DOHH2 (cell line): ENCODE measurements at regions not wholly inside any gene's neighbourhood (a gene's known extent, or its start where the extent isn't known, plus 50 kb on each side); places are given as distances from the start of the nearest gene placed in this dataset.

Source experiments
- EZH2phosphoT487 ChIP-seq: fragments of 200-600 bp; sonication (generic); IDR thresholded peaks from 2 replicates; pipeline ENCODE4 v1.6.1; 2017; ENCODE audit warnings: borderline replicate concordance, mild to moderate bottlenecking, antibody characterized with exemption, low read length, moderate library complexity, mixed read lengths
- TF ChIP-seq, protein P1 (sequence below): fragments of 200-600 bp; sonication (generic); IDR thresholded peaks from one replicate; pipeline ENCODE4 v1.5.1; 2014; ENCODE audit warnings: antibody characterized with exemption, mild to moderate bottlenecking, low read depth, low read length; ENCODE audit not compliant: poor library complexity, severe bottlenecking

DNA sequence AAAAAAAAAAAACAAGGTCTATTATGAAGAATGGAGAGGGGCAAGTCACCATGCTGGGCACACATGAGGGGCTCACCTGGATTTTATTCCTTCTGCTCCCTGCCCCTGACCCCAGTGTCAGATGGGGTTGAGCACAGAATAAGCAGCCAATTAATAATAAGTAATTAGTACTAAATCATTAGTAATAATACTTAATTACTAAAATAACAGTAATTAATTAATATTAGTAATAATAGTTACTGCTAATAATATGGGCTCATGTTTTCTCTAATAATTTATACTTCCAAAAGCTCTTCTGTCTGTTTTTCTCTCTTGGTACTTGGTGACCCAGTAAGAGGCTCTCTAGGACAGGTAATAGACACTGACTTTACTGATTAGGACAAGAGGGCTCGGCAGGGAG lies 360.9 kb downstream of the VRK1 start:
- TF ChIP-seq, protein P1, sequence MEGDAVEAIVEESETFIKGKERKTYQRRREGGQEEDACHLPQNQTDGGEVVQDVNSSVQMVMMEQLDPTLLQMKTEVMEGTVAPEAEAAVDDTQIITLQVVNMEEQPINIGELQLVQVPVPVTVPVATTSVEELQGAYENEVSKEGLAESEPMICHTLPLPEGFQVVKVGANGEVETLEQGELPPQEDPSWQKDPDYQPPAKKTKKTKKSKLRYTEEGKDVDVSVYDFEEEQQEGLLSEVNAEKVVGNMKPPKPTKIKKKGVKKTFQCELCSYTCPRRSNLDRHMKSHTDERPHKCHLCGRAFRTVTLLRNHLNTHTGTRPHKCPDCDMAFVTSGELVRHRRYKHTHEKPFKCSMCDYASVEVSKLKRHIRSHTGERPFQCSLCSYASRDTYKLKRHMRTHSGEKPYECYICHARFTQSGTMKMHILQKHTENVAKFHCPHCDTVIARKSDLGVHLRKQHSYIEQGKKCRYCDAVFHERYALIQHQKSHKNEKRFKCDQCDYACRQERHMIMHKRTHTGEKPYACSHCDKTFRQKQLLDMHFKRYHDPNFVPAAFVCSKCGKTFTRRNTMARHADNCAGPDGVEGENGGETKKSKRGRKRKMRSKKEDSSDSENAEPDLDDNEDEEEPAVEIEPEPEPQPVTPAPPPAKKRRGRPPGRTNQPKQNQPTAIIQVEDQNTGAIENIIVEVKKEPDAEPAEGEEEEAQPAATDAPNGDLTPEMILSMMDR = no peak
- no peak for TF ChIP-seq EZH2phosphoT487
